SK-N-DZ (cell line): ENCODE measurements at regions not wholly inside any gene's neighbourhood (a gene's known extent, or its start where the extent isn't known, plus 50 kb on each side); places are given as distances from the start of the nearest gene placed in this dataset.

Source experiments
- DNase-seq: peaks from one replicate; pipeline ENCODE4 v3.0.0-alpha.2; 2015; ENCODE audit warnings: low spot score

DNA sequence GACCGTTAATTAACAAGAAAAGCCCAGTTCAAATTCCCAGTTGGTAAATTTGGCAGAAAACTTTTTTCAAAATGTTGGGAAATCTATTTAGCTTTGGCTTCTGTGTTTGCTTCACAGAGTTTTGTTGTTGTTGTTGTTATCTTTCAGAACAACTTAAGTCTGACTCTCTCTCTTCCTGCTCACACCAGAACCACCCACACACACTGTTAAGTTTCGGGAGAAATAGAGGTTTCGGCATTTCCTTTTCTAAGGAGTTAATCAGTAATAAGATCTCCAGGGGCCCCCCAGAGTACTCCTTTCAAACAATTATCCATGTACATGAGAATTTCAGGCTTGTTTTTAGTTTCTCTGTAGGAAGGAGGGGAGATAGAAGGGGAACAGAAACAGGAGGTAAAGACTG is 106.2 kb upstream of the PTCHD1 start:
- DNase-seq: no peak

- DNase-seq: no peak
These were observed 105.7 kb upstream of the PTCHD1 start for GRCh38 chrX:23228950-23229448.

DNA sequence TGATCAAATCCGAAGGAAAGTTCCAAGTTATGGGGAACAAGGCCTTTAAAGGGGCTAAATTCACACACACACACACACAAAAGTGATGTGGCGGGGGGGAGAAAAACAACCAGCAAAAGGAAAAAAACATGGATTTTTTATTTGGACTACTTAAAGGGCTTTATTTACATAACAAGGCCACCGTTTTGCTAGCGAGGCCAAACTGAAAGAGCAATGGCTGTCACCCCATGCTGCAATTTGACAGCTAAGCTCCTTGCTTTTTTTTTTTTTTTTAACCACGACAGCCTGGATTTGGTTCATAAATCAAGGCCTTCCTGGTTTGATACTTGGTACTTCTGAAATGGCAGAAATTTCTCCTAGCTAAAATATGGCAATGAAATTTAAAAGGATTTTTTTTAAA is 99.6 kb upstream of the PTCHD1 start:
- DNase-seq: no peak

DNA sequence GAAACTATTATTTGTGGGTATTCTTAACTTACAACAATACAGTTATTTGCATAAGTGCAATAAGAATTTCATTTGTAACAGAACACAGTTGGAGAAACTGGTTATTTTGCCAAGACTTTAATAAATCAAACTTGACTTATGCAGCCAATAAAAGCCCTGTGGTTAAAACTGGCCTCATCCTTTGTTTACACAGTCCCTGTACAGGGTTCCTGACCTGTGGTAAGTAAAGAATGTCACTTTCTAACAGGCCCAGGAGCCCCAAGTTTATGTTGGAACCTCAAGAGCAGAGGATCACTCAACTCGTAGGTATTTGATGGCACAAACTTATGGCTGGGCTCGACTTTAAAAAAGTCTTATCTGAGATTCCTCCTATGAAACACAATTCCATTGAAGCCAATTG is 88.6 kb upstream of the PTCHD1 start:
- DNase-seq: no peak

- DNase-seq: no peak
These were observed 86.5 kb upstream of the PTCHD1 start for GRCh38 chrX:23248187-23248586.

- DNase-seq: no peak
These were observed 83.6 kb upstream of the PTCHD1 start for GRCh38 chrX:23251043-23251442.

DNA sequence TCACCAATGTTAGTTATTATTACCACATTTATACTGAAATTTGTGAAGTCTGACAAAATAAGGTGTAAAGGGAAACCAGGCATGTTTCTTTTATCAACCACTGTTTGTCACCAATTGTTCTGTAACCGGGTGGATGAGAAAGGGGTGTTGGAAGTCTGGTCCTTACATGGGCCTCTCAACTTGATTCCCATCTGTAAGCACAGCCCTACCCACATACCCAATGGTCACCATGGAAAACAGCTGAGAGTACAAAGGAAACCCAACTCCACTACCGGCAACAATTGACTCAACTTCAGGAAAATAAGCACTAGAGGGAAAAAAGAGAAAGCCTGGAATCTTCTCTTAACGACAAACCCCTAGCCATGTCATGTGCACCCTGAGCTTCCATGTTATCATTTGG is 70.8 kb upstream of the PTCHD1 start:
- no peak for DNase-seq

- DNase-seq: no peak
These were observed 64.7 kb upstream of the PTCHD1 start for GRCh38 chrX:23269923-23270322.

GRCh38 chrX:23271026-23271425 is 63.6 kb upstream of the PTCHD1 start:
- DNase-seq: no peak

DNA sequence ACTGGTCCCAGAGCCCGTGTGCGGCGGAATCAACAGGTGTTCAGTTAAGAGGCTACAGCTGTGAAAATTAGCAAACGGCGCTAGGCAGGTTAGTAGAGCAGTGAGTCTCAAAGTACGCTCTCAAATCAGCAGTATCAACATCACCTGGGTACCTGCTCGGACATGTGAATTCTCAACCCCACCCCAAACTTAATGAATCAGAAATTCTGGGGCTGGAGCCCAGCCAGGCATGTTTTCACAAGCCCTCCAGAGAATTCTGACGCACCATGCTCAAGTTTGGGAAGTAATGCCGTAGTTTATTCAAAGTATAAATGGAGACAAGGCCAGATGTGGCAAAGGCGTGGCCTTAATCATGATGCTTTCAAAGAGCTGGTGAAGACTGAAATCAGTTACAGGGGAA is 58.2 kb upstream of the PTCHD1 start:
- DNase-seq: no peak
